ENCODE measurements at regions not wholly inside any gene's neighbourhood (a gene's known extent, or its start where the extent isn't known, plus 50 kb on each side); places are given as distances from the start of the nearest gene placed in this dataset.

DNA sequence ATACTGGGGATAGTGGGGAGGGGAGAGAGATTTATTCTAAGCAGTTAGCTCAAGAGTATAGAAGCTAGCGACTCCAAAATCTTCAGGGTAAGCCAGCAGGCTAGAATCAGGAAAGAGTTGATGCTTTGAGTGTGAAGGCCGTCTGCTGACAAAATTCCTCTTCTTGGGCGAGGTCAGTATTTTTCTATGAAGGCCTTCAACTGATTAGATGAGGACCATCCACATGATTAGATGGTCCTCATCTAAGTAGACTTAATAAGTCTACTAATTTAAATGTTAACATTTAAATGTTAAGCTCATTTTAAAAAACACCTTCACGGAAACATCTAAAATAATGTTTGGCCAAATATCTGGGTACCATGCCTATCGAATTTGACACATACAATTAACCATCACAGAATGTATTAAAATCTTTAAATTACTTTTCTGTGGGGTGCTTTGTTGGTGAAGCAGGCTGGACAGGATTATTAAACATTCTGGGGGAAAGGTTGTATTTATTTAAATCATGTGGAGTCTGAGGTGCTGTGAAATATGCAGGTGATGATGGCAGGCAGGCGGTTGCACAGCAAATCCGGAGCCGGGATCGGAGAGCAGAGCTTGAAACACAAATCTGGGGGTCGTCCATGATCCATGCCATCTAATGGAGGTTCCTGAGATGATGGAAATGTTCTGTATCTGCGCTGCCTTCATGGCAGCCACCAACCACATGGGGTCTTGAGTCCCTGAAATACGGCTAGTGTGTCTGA is 49.8 kb upstream of the ADORA2B start:
- DNase-seq (ENCODE audit: low read depth): no peak
